22Rv1 (cell line): ENCODE measurements at regions not wholly inside any gene's neighbourhood (a gene's known extent, or its start where the extent isn't known, plus 50 kb on each side); places are given as distances from the start of the nearest gene placed in this dataset.

ENCODE experiments used
- H3K27ac ChIP-seq: fragments of 450-650 bp; 2 replicates; pipeline ENCODE4 v1.5.1; 2017
- ZFX ChIP-seq: fragments of 450-650 bp; IDR thresholded peaks from 2 replicates; pipeline ENCODE4 v1.6.1; 2017; ENCODE audit warnings: antibody characterized with exemption, borderline replicate concordance
- TF ChIP-seq, protein P1 (sequence below): fragments of 450-650 bp; IDR thresholded peaks from 2 replicates; pipeline ENCODE4 v1.5.1; 2017; ENCODE audit warnings: mild to moderate bottlenecking

DNA sequence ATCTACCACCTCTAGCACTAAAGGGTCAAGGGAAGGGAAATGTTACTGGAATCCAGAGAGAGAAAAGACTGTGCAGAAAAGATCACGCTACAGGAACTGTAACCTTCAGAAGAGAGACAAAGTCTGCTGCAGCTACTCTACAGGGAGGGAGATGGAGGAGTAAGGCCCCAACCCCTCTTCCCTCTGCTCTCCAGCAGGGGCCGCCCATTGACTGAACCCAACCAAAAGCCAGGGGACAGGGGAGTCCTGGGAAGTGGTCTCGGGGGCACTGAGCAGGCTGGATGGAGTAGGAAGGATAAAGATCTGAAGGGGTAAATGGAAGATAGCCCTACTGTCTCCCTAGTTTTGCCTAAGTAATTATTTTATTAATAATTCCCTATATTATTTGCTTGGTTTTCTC is 72.8 kb upstream of the NR5A2 start:
- H3K27ac ChIP-seq, result no peak overlapping the region
- TF ChIP-seq, protein P1, sequence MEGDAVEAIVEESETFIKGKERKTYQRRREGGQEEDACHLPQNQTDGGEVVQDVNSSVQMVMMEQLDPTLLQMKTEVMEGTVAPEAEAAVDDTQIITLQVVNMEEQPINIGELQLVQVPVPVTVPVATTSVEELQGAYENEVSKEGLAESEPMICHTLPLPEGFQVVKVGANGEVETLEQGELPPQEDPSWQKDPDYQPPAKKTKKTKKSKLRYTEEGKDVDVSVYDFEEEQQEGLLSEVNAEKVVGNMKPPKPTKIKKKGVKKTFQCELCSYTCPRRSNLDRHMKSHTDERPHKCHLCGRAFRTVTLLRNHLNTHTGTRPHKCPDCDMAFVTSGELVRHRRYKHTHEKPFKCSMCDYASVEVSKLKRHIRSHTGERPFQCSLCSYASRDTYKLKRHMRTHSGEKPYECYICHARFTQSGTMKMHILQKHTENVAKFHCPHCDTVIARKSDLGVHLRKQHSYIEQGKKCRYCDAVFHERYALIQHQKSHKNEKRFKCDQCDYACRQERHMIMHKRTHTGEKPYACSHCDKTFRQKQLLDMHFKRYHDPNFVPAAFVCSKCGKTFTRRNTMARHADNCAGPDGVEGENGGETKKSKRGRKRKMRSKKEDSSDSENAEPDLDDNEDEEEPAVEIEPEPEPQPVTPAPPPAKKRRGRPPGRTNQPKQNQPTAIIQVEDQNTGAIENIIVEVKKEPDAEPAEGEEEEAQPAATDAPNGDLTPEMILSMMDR, result peak; percentile 60
- no peak for TF ChIP-seq ZFX

GRCh38 chr1:199955235-199955634 is 72.3 kb upstream of the NR5A2 start:
- H3K27ac ChIP-seq, result no peak overlapping the region
- no peak for TF ChIP-seq ZFX
- TF ChIP-seq, protein P1, result no peak

GRCh38 chr1:199956005-199956404 is 71.5 kb upstream of the NR5A2 start:
- no peak overlapping the region for H3K27ac ChIP-seq
- TF ChIP-seq, protein P1, result no peak
- no peak for TF ChIP-seq ZFX

DNA sequence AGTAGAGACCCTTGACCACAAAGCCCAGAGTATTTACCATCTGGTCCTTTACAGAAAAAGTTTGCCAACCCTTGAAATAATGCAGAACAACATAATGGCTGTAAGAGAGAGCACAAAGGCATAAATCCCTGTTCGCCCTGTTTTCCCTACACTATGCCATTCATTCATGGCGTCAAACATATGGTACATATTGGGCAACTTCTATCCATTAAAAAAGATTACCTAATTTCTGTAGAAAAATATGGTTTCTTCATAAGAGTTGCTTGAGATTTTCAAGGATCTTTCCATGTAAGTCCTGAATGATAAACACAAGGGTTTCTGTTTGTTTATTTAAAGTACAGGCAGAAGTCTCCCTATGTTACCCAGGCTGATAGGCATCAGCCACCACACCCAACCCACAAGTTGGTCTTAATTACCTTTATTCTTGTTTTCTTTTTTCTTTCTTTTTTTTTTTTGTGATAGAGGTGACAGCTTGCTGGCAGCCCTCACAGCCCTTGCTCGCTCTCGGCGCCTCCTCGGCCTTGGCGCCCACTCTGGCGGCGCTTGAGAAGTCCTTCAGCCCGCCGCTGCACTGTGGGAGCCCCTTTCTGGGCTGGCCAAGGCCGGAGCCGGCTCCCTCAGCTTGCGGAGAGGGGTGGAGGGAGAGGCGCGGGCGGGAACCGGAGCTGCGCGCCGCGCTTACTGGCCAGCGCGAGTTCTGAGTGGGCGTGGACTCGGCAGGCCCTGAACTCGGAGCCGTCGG is 68.3 kb upstream of the NR5A2 start:
- H3K27ac ChIP-seq, result no peak overlapping the region
- TF ChIP-seq, protein P1, result no peak
- no peak for TF ChIP-seq ZFX

DNA sequence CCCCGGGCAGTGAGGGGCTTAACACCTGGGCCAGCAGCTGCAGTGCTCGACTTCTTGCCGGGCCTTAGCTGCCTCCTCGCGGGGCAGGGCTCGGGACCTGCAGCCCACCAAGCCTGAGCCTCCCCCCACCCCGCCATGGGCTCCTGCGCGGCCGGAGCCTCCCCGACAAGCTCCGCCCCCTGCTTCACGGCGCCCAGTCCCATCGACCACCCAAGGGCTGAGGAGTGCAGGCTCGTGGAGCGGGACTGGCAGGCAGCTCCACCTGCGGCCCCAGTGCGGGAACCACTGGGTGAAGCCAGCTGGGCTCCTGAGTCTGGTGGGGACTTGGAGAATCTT is 67.8 kb upstream of the NR5A2 start:
- TF ChIP-seq, protein P1, result no peak
- TF ChIP-seq ZFX, result no peak
- no peak overlapping the region for H3K27ac ChIP-seq

DNA sequence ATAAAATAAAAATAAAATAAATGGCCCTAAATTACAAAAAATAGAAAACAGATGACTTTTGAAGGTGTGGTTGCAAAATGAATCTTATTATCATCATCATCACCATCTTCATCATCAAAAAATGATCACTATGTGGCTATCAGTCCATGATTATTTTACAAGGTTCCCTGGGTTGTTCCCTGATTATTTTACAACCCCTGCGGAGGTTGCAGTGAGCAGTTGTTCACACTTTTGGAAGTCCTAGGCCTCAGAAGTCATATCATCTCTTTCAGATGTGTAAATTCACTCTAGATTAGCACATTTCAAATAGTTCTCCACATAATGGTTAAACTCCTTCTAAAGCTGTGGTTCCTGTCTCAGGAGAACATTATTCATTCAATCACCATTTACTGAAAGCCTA is 57.4 kb upstream of the NR5A2 start:
- TF ChIP-seq, protein P1, result no peak
- TF ChIP-seq ZFX, result no peak
- no peak overlapping the region for H3K27ac ChIP-seq

DNA sequence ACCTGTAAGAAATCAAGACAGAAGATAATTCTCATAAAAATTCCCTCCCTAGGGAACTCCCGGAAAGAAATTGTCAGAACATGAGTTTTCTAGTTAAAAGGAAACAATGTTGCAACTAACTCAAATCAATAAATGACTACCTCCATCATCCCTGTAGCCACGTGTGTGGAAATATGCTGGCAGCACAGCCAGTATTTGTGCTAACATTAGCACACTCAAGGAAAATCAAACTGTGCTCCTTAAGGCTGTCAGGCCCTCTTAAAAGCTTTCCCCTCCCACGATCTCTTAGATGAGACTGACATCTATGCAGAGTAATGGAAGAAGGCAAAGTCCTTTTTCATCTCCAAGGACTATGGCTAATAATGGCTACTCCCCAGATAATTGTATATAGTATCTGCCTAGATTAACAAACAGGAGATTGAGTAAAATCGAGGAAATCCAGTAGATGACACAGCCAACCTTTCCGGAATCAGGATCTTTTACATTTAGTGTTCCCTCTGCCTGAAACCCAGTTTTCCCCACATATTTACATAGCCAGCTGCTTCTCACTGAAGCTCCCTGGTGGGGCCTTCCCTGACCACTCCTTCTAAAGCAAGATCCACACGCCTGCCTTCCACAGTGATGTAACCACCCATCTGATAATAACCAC is 50.9 kb upstream of the NR5A2 start:
- TF ChIP-seq ZFX, result no peak
- TF ChIP-seq, protein P1, result no peak
- H3K27ac ChIP-seq, result no peak overlapping the region
